Fibroblast of villous mesenchyme (primary cell): ENCODE measurements at regions not wholly inside any gene's neighbourhood (a gene's known extent, or its start where the extent isn't known, plus 50 kb on each side); places are given as distances from the start of the nearest gene placed in this dataset.

Experiments
- DNase-seq: peaks from one replicate; pipeline ENCODE4 v3.0.0-alpha.2; 2010; ENCODE audit warnings: low read depth
- H3K4me3 ChIP-seq: 2 replicates; pipeline ENCODE4 v1.5.1; 2011; ENCODE audit warnings: low read depth, mild to moderate bottlenecking, low read length
- TF ChIP-seq, protein P1 (sequence below): IDR thresholded peaks from 2 replicates; pipeline ENCODE4 v1.5.1; 2012; ENCODE audit warnings: low read depth, mild to moderate bottlenecking, low read length; ENCODE audit not compliant: insufficient read depth

DNA sequence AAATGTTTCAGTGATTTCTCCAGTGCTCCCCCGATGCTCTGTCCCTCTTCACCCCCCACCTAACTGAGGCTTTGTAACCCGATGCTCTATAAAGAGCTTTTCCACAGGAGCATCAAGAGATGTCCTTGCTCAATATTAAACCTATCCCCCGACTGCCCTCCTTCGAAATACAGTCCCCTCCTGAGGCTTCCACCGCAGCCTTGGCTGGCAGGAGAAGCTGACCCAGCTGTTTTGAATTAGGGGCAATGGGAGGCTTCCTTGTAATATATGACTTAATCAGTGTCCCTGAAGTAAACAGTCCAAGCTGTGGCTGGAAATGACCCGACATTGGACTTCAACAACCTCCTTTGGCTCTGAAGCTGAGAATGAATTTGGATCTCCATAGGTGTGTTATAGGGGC, 62.4 kb downstream of the TMEM30B start:
- peak; percentile 6 for DNase-seq
- H3K4me3 ChIP-seq, result no peak overlapping the region
- TF ChIP-seq, protein P1, sequence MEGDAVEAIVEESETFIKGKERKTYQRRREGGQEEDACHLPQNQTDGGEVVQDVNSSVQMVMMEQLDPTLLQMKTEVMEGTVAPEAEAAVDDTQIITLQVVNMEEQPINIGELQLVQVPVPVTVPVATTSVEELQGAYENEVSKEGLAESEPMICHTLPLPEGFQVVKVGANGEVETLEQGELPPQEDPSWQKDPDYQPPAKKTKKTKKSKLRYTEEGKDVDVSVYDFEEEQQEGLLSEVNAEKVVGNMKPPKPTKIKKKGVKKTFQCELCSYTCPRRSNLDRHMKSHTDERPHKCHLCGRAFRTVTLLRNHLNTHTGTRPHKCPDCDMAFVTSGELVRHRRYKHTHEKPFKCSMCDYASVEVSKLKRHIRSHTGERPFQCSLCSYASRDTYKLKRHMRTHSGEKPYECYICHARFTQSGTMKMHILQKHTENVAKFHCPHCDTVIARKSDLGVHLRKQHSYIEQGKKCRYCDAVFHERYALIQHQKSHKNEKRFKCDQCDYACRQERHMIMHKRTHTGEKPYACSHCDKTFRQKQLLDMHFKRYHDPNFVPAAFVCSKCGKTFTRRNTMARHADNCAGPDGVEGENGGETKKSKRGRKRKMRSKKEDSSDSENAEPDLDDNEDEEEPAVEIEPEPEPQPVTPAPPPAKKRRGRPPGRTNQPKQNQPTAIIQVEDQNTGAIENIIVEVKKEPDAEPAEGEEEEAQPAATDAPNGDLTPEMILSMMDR, result no peak

DNA sequence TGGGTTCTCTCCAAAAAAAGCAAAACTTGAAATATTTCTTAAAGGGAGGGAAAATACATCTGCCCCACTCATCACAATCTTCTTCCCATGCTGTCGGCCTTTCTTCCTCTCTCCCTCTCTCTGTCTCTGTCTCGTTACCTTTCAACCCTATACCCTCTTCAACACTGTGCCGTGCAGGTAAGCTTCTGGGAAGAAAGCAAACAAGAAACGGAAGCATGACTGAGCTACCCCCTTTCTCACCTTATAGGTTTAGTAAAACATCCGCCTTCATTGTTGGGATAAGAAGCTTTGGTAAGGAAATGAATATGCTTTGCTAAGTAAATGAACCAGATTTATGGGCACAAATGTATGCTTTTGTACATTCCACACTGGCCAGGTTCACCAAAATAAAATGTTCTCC, 63.0 kb downstream of the TMEM30B start:
- DNase-seq, result no peak
- TF ChIP-seq, protein P1, result no peak
- H3K4me3 ChIP-seq, result no peak overlapping the region

DNA sequence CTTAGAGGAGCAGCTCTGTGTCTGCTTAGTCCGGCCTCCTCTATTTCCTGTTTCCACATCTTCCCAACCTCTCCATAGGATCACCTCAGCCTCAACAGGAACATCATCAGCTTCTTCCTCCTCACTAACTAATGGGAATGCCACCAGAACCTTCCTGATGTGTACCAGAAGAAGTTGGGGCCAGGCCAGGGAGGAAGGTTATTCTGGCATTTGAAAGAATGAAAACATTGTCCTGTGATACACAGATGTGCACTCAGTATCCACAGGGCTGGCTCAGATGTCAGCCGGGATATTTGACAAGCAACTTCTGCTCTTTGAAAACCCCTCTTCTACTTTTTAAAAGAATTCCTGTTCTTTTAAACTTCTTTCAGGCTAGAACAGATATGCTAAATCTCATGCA, 63.6 kb downstream of the TMEM30B start:
- DNase-seq, result peak; percentile 30
- H3K4me3 ChIP-seq, result no peak overlapping the region
- TF ChIP-seq, protein P1, result no peak

DNA sequence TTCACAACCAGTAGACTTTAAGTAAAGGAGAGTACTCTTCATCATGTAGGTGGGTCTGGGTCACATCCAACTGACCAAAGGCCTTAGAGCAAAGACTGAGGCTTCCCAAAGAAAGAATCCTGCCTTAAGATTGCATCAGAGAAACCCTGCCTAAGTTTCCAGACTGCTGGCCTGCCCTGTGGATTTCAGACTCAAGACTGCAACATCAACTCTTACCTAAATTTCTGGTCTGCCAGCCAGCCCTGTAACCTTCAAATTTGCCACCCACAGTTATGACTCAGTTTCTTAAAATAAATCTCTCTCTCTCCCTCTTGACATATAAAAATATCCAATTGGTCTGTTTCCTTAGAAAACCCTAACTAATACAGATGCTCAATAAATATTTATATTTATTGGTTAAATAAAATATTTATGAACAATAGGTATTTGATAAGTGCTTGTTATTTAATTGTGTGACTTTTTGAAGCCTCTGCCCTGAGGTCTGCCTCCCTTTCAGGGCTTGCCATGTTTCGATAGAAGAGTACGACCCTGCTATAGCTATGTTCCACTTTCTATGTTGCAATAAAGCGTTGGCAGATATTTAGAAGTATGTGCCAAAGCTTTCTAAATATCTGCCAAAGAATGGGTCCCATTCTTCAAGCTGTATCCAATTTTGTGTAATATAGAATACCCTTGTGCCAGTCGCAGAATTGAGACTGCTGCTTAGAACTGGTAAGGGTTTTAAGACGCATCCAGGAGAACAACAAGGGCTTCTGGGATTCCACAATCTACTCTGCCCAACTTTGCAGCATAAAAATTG, 65.7 kb downstream of the TMEM30B start:
- no peak for DNase-seq
- H3K4me3 ChIP-seq, result no peak overlapping the region
- TF ChIP-seq, protein P1, result no peak

DNA sequence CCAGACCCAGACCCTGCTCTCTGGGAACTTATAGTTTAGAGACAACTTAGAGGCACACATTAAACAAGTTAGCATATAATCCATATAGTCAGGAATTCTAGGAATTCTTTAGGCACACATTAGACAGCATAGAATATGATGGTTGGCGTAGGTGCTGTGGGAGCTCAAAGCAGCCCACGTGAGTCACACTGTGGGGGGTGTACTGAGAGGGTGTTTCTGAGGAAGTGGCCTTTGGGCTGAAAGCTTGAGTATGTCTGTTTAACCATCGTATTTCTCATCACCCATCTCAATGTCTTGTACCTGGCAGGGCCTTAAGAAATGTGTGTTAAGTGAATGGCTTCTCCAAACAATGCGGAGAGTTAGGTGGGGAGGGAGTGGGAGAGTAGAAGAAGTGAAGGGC, 67.2 kb downstream of the TMEM30B start:
- no peak for DNase-seq
- no peak overlapping the region for H3K4me3 ChIP-seq
- TF ChIP-seq, protein P1, result no peak

DNA sequence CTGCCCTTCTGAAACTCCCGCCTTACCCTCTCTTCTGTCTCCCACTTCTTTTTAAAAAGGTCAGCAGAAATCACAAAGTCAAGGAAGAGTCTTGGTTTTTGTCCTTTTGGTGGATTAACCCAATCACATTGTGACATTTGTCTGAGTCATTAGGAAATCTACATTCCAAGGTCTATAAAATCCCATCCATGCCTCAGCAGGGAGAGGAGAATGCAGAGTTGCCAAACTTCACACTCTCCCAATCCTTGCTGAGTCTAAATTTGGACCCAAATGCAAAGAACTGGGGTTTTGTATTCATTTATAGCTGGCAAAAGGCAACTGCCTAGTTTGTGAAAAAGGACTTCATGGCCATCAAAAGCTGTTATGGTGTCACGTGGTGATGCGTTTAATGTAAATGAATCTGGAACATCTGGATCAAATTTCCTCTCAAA, 67.9 kb downstream of the TMEM30B start:
- peak; percentile 34 for DNase-seq
- no peak overlapping the region for H3K4me3 ChIP-seq
- TF ChIP-seq, protein P1, result no peak

DNA sequence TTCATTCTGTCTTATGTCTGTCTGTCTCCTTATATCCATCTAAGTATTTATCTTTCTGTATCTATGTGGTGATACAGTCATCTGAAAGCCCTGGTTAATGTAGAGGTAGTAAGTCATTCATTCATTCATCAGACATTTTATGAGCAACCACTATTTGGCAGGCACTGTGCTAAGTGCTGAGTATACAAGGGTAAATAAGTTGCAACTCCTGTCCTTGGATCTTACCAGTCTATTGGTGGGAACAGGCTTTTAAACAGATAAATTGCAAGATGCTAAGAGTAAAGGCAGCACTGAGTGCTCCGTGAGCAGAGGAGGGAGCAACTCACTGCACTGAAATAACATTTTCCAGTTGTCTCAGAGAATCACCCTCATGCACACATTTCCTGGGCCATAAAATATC, 68.6 kb downstream of the TMEM30B start:
- TF ChIP-seq, protein P1, result no peak
- no peak overlapping the region for H3K4me3 ChIP-seq
- no peak for DNase-seq
